ENCODE measurements at regions not wholly inside any gene's neighbourhood (a gene's known extent, or its start where the extent isn't known, plus 50 kb on each side); places are given as distances from the start of the nearest gene placed in this dataset.

- Mint-ChIP-seq H3K36me3 (ENCODE audit: low read depth) (no peaks in the 10 kb centered on the region), H3K27ac (no peak overlapping the region), H3K9me3 (no peaks in the 10 kb centered on the region), H3K4me1 (no peaks in the 10 kb centered on the region), H3K27me3 (ENCODE audit: insufficient read depth) (peaks cover 2% of the 10 kb centered on the region), H3K4me3 (no peak overlapping the region)
- no peaks in the 10 kb centered on the region for H3K9me3 ChIP-seq (ENCODE audit: control insufficient read depth, low read length)
- no peak overlapping the region for H3K27ac ChIP-seq (ENCODE audit: low read depth, low read length)
- H3K4me3 ChIP-seq (ENCODE audit: low read length) = no peak overlapping the region
- no peak overlapping the region for H3K9ac ChIP-seq (ENCODE audit: extremely low read depth, low read length, poor library complexity, severe bottlenecking)
- no peak for TF ChIP-seq CTCF (conservative IDR thresholded peaks at IDR 0.05)
- H3K4me1 ChIP-seq (ENCODE audit: control insufficient read depth, insufficient read depth, low read length) = no peaks in the 10 kb centered on the region
- 38 to 47% methylated on average over 2 of the region's 2 CpGs for WGBS, 2 experiments (ENCODE audit: insufficient coverage in 1 of 2, insufficient read length in 1 of 2)
- DNase-seq = no peak
- no peaks in the 10 kb centered on the region for H3K27me3 ChIP-seq (ENCODE audit: control insufficient read depth, insufficient read depth, low read length, poor library complexity, severe bottlenecking)
- H3K36me3 ChIP-seq (ENCODE audit: control insufficient read depth, insufficient read depth, low read length) = no peaks in the 10 kb centered on the region
Measured at GRCh38 chr4:11669156-11669555, 240.5 kb upstream of the HS3ST1 start.

GRCh38 chr4:11663114-11663513, 234.4 kb upstream of the HS3ST1 start:
- H3K9me3 ChIP-seq (ENCODE audit: control insufficient read depth, low read length) = no peaks in the 10 kb centered on the region
- DNase-seq = no peak
- 93 to 96% methylated on average over 4 of the region's 4 CpGs for WGBS, 2 experiments (ENCODE audit: insufficient coverage in 1 of 2, insufficient read length in 1 of 2)
- Mint-ChIP-seq H3K4me1 (peaks cover 9% of the 10 kb centered on the region), H3K27me3 (ENCODE audit: insufficient read depth) (peaks cover 2% of the 10 kb centered on the region), H3K4me3 (no peak overlapping the region), H3K9me3 (no peaks in the 10 kb centered on the region), H3K27ac (no peak overlapping the region), H3K36me3 (ENCODE audit: low read depth) (no peaks in the 10 kb centered on the region)
- no peak overlapping the region for H3K9ac ChIP-seq (ENCODE audit: extremely low read depth, low read length, poor library complexity, severe bottlenecking)
- H3K36me3 ChIP-seq (ENCODE audit: control insufficient read depth, insufficient read depth, low read length) = no peaks in the 10 kb centered on the region
- no peaks in the 10 kb centered on the region for H3K27me3 ChIP-seq (ENCODE audit: control insufficient read depth, insufficient read depth, low read length, poor library complexity, severe bottlenecking)
- no peaks in the 10 kb centered on the region for H3K4me1 ChIP-seq (ENCODE audit: control insufficient read depth, insufficient read depth, low read length)
- H3K4me3 ChIP-seq (ENCODE audit: low read length) = no peak overlapping the region
- no peak overlapping the region for H3K27ac ChIP-seq (ENCODE audit: low read depth, low read length)
- no peak for TF ChIP-seq CTCF (conservative IDR thresholded peaks at IDR 0.05)

- no peak for DNase-seq
- 84 to 92% methylated on average over 11 to 18 of the region's 19 CpGs for WGBS, 2 experiments (ENCODE audit: insufficient coverage in 1 of 2, insufficient read length in 1 of 2)
- Mint-ChIP-seq H3K36me3 (ENCODE audit: low read depth) (no peaks in the 10 kb centered on the region), H3K4me1 (peaks cover 3% of the 10 kb centered on the region), H3K27ac (no peak overlapping the region), H3K4me3 (no peak overlapping the region), H3K9me3 (no peaks in the 10 kb centered on the region), H3K27me3 (ENCODE audit: insufficient read depth) (no peaks in the 10 kb centered on the region)
- Histone ChIP-seq H3K4me1 (ENCODE audit: control insufficient read depth, insufficient read depth, low read length) (no peaks in the 10 kb centered on the region), H3K36me3 (ENCODE audit: control insufficient read depth, insufficient read depth, low read length) (no peaks in the 10 kb centered on the region), H3K4me3 (ENCODE audit: low read length) (no peak overlapping the region), H3K9ac (ENCODE audit: extremely low read depth, low read length, poor library complexity, severe bottlenecking) (no peak overlapping the region), H3K27me3 (ENCODE audit: control insufficient read depth, insufficient read depth, low read length, poor library complexity, severe bottlenecking) (no peaks in the 10 kb centered on the region), H3K27ac (ENCODE audit: low read depth, low read length) (no peak overlapping the region), H3K9me3 (ENCODE audit: control insufficient read depth, low read length) (no peaks in the 10 kb centered on the region)
- TF ChIP-seq CTCF (conservative IDR thresholded peaks at IDR 0.05) = no peak
Measured at GRCh38 chr4:11650801-11651596, 222.3 kb upstream of the HS3ST1 start.
